RKO (cell line): ENCODE measurements at regions not wholly inside any gene's neighbourhood (a gene's known extent, or its start where the extent isn't known, plus 50 kb on each side); places are given as distances from the start of the nearest gene placed in this dataset.
A peak's percentile ranks its signal among the peaks of the same experiment; 100 is the strongest.

Experiments used
- DNase-seq: peaks from one replicate; pipeline ENCODE4 v3.0.0-alpha.2; 2016; ENCODE audit warnings: low spot score

DNA sequence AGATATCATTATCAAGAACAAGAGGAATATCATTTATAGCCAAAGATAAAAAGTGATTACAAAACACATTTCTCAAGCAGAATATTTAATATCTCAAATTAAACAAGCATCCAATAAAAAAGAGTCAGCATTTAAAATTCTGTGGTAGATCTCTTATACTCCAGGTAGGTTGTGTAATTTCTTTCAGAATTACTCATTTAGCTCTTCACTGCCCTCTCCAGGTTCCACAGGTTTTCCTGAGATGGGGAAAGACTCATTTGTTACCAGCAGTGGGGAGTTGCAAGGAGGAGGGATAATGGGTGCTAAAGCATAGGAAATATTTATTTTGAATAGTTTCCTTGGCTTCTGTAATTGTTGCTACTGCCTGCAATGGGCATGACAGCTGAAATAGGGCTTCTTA, 83.1 kb upstream of the RASGRP1 start:
- DNase-seq = peak; percentile 9

DNA sequence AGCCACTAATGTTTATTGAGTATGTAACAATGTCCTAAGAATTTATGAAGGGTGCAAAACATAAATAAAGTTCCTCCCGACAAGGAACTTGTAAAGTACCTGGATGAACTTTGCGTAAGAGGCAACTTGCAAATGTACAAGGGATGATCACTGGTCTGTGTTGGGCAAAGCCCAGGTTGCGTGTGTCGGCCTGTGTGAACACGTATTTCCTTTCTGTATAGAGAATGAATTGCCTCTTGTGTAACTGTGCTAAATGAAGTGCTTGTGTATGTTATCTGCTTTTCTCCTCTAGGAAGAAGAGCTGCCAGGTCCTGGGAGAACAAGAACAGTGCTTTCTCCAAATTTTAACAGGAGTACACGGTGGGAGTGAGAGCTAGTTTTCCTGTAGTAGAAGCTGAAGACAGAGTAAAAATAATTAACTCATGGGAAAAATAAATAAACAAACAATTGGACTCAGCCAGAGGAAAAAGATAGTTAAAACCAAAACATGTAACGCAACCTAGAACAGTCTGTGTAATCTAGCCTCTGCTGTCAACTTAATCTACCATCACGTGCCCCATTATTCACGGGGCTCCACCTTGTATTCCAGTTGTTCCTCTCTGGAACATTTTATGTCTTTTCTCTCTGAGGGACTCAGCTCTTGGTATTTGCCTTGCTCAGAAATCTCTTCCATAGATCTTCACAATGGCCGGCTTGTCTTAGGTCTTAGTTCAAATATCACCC, 83.7 kb upstream of the RASGRP1 start:
- DNase-seq = no peak

DNA sequence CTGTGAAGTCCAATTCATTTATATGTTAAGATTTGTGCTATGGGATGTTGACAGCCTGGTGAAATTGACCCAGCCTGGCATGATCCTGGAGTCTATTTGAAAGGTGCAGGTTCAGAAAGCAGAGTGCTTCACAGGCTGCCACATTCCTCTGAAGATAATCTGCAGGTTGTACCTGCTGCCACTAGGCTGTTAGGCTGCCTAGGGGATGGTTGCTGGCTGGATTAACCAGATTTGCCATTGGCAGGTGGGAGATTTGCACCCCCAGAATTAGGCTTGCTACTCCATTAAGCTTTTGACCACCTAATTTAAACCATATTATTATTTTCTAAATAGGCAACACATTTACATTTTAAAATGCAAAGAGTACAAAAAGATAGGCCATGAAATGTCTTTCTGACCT, 85.8 kb upstream of the RASGRP1 start:
- DNase-seq = no peak

DNA sequence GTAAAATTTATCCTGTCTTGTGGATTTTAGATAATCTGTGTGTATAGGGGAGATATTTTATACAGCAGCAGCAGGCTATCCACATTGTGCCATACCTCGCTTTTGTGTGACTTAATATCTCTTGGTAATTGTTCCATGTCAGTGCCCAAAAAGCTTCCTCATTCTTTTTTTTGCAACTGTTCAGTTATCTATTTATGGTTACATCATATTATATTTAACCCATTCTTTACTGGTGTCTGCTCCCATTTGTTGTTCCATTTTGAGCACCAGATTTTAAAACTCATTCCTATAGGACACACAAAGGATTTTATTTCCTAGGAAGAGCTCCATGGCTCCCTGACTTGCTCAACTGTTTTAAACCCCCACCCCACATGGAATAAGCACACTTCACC, 86.3 kb upstream of the RASGRP1 start:
- no peak for DNase-seq

DNA sequence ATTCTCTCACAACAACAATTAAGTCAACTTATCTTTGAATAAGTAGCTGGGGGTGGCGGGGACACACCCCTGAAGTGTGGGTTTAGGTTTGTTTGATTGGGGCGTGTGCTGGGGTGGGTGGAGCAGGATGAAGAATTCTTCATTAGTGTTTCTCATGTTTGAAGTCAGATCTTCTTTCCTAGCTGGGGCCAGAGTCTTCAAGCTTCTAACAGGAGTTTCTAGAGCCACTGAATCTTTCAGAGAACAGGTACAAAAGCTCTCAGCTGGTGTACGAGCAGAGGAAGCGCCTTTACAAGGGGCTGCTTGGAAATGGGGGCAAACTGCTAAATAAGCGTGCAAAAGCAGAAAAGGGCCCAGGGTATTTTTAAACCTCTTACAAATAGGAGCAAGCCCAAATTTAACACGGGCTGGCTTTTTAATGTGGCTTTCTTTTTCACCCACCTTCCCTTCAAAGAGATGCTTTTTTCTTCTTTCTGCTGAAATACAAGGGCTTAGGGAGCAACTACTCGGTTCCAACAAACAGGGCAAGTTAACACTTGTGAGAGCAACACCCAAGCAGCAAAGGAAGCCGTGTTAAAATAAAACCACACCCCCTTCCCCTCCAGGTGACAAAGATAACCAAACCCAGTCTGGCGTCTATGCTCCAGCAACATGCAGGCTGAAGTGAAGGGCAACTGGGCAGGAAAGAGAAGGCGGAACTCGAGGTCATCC, 86.9 kb upstream of the RASGRP1 start:
- no peak for DNase-seq

DNA sequence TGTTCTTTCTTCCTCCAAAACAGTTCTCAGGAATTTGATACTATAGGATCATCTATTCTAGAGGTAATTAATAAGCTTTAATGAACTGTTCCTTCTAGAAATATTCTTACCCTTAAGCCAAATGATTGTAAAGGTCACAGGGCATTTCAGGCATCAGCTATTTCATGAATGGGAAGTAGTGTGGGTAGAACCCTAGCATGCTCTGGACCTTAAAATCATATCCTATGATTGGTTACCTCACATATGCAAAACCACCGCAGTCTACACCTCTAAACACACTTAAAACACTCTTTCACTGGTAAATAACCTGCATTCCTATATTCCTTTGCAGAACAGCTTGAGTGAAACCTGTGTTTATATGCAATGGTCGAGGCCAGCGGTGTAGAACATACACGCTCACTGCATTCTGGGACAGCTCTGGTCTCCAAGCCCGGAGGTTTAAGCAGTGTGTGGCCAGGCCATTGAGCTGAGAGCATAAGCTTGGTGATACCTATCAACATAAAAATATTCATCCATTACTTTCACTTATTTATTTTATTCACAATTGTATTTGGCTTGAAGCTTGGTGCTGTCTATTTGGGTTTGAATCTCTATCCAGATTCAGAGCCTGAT, 87.7 kb upstream of the RASGRP1 start:
- no peak for DNase-seq

DNA sequence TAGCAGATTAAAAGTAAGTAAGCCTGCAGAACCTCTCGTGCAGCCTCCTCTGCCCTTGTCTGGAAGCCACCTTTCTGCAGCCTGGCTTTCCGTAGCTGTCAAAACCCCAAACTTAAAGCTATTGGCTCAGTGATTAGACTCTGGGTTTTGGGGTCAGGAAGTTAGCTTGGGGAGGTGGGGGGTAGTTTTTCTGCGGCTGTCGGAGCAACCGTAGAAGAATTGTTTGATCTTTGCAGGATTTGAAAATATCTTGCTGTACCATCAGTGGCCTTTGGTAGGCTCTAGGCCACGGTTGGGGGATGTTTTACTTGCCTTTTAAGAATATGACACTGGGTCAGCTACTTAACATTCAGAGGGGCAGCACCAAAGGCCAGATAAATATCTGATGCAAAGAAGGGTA, 88.4 kb upstream of the RASGRP1 start:
- DNase-seq = no peak

DNA sequence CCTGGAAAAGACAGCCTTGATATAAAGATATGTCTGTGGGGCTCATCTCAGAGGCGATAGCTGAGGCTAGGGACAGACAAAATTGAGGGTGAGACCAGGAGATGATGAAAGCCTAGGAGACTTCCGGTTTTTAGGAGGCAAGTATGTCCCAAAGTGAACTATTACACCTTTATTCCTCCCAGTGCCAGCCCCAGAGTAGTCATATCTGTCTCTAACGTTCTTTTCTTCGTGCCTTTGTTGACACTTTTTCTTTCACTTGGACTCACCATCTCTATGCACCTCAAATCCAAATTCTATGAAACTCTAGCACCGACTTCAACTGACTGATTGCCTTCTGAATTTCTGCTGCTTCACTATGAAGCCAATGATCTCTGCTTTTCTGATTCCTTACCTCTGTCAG, 93.8 kb upstream of the RASGRP1 start:
- DNase-seq = no peak

DNA sequence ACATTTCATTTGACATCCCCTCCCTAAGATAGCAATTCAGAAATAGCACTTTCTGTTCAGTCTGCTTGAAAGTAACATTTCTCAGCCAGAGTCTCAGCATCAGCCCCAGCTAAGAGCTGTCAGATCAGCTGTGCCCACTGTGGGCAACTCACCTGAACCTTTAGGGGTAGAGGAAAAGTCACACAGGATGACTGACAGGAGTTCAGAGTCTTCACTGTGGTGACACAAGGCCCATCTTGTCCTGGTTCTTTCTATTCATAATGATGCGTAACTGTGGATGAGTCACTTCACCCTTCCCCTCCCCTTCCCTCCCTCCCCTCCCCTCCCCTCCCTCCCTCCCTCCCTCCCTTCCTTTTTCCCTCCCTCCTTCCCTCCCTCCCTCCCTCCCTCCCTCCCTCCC, 96.1 kb upstream of the RASGRP1 start:
- DNase-seq = peak; percentile 43

DNA sequence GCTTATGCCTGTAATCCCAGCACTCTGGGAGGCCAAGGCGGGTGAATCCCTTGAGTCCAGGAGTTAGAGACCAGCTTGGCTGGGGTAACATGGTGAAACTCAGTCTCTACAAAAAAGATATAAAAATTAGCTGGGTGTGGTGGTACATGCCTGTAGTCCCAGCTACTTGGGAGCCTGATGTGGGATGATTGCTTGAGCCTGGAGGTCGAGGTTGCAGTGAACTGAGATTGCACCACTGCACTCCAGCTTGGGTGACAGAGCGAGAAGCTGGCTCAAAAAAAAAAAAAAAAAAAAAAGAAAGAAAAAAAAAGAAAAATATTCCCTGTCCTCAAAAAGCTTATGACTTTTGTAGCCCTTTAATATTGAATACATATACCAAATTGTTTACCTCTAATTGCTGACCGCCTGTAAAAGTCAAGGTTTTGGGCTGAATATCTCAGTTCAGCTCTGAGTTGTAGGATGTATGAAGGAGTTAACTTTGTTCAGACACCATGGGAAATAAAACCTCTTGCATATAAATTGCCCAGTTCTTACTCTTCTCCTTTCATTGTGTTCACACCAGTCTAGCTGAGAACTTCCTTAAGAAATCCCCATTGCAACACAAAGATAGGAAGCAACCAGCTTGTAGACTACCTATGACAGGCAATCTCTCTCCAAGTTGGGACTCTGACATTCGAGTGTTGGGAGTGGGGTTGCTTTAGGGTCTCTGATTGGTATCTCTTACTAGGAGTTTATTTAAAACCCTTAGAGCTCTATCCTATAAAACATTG, 97.6 kb upstream of the RASGRP1 start:
- no peak for DNase-seq

DNA sequence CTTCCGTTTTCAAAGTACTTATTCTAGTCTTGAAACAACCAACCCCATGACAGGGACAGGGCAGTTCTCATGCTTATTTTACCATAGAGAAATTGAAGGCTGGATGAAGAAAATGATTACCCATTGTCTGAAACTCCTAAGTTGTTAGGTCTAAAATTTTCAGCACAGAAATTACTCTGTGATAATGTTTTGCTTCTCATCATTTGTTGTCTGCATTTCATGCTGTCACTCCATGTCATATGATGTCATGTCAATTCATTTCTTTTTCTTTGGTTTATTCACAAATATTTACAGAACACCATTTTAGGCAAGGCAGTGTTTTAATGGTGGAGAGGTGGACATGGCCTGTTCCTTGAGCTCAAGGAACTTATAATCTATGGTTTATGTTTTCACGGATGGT, 98.2 kb upstream of the RASGRP1 start:
- DNase-seq = no peak

DNA sequence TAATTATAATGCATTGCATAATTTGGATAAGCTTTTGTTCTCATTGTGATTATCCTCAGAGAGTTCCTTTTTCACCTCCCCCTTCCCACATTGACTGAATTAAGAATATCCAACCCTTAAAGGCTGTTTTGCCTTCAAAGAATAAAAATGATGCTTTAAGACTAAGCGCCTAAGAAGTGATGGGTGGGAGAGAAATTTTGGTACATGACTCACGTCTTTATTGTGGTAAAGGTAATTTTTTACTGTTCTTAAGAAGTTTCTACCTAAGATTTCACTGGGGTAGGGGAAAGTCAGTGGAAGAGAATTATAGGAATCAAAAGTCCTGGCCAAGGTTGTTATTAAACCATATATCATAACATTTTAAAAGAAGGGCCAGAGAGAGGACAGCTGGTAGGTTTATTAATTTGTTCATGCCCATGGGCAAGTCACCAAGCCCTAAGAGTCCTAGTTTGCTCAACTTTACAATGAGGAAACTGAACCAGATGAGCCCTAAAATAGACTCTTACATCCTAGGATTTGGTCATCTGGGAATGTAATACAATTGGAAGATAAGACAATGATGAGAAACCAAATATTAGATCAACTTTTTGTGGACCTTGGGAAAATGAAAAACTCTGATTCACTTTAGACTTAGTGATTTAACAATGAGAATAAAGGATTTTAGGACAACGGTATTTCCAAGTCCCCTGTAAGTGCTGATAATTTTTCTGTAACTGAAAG, 101.1 kb upstream of the RASGRP1 start:
- no peak for DNase-seq

DNA sequence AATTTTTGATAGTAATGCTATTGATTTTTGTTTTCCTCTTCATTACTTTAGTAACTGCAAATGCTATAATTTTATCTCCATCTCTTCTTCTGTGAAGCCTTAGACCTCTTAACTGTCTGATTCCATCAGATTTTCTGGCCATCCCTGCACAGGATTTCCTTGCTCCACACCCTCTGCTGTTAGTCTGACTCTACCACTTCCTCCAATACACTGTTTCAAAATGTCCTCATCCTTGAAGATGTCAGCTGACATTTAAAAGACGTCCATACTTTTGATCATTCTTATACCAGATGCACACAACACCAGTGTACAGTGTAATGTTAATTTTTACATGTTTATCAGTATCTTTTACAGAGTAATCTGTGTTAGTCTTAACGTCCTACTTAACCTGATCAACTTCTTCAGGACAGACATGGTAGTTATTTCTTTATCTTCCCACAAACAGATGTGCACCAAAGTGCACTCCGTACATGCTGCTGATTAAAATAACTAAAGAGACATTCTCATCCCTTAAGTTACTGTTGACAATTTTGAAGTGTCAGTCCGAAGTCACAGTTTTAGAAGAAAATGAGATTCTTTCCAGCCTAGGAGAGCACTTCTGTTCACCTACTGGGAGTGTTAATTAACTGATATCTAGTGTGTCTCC, 102.4 kb upstream of the RASGRP1 start:
- DNase-seq = no peak

DNA sequence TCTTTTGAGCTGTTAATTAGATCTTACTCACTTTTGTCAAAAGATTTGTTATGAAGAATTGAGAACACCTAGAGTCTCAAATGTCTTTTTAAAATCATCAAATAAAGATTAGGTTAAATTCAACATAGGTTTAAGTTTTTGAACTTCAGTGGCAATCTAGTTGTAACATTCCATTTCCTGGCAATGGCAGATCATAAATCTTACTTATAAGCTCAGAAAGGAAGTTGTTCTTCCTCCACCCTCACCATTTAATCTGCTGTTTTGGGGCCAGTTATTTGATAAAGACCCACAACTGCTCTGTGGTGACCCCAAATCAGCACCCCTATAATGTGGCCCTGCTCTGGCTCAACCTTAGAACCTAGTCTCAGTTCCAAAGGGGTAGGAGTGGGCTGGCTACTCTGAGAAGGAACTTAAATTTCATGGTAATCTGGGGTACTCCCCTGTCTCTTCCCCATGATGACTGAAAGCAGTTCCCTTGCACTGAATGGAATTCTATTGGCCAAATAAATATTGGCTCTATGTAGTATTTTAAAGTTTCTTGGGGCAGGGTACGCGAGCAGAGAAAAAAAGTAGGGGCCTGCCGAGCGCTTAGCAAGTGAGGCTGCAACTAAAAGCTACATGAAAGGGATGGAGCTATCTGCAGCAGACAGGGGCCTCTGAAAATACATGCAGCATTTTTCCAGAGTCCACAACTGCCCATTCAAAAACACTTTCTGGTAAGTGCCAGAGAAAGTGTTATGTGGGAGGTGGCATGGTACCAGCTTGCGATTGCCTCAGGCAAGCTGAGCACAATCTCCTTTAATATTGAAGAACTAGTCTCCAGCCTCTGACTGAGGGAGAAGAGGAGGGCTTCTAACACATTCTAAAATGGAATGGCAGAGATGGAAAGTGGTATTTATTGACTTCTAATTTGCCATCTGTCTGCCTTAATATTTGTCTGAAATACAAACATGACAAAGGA, 103.6 kb upstream of the RASGRP1 start:
- no peak for DNase-seq

DNA sequence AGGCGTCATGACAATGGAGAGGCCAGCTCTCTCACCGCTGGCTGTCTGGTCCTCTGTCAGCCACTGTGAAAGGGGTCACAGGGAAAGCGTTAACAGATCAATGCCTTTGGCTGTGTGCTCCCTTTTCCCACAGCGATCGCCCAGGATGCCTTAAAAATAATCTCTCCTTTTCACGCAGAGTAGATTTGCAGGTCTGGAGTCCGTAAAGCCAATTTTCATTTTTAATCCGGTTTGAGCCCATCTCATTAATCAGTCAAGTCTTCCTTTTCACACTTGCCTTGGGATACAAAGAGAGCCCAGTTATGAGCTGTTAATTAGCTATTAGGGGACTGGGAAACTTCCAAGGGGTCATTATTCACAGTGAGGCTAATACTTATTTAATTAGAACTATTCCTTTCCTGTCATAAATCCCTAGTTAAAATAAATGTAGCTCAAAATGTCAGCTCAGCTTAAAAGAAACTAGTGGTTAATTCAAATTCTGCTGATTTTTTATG, 104.3 kb upstream of the RASGRP1 start:
- no peak for DNase-seq

DNA sequence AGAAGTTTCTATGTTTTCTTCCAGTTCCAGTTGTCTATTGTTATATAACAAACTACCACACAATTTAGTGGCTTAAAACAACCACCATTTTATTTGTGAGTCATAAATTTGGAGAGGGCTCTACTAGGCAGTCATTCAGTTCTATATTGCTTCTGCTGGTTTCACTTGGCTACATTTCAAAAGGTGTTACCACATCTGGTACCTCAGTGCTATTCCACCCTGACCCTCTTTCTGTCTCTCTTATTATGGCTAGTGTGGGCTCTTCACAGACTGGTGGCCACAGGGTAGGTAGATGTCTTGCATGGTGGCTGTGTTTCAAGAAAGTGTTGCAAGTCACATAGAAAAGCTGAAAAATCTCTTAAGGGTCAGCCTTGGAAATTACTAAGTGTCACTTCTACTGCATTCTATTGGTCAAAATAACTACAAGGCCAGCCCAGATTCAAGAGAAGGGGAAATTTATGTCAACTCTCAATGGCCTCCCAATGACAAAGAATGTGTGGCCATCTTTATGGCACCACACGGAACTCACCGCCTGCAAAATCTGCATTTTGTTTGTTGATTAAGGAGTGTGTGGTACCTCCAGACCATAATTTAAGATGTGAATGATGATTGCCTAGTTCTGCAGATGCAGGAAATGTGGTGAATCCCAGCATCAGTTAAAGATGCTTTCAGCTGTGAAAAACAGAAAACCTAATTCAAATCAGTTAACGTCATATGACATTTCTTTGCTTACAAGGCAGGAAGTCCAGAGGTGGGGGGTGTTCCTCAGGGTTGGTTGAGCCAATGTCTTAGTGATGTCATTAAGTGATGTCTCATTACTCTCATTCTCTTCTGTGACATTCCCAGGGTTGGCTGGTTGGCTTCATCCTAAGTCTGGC, 105.8 kb upstream of the RASGRP1 start:
- no peak for DNase-seq

DNA sequence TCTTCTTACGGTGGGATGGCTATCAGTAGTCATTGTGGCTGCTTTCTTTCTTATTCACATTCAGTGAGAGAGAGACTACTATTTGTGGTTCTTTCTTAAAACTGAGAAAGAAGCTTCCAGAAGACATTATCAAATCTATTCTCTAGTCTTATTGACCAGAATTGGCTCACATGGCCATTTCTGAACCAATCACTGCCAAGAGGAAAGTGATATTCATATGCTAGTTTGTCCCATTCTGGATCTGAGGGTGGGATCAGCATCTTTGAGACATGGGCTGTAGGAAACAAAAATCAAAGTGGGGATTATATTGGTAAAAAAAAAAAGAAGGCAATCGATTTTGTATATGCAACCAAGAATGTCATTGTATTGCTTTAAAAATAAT, 106.4 kb upstream of the RASGRP1 start:
- DNase-seq = no peak

DNA sequence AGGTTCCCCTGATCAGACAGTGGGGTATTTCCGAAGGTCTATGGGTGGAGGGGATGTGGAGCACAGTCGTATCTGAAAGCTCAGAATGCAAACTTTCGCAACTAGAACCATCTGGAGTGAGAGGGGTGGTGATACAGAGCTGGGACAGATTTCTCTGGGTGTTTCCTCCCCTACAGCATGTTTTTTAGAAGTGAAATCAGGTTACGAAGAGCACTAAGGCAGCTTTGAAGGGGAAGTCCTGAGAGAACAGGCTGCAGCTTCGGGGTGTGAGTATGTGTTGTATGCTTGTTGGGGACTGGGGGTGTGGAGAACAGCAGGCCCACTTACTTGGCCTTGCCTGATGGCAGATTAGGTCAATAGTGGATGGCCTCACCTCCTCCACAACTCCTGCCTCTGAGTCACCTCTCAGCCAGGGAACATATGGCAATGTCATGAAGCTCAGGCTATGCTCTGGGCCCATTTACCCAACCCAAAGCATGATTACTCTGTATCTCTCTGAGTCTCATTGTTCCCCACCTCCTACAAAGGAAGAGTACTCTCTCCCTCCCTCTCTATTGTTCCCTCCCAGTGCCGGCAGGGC, 107.2 kb upstream of the RASGRP1 start:
- DNase-seq = no peak

DNA sequence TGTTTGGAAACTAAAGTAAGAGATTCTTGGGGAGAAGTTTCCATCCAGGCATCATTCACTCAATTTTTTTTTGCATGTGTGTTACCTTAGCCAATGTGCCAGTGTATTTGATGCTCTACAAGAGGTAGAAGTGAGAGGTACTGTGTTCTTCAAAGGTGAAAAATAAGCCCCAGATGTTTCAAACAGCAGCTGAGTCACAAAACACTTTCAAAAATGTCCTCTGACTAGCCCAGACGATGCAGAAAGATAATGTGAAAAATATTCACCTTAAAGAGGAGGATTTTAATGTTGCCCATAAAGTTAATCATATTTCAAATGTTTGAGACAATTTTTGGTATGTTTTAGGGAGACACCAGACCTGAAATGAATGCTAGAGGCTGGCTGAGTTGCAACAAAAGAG, 107.7 kb upstream of the RASGRP1 start:
- no peak for DNase-seq
